ENCODE measurements at regions not wholly inside any gene's neighbourhood (a gene's known extent, or its start where the extent isn't known, plus 50 kb on each side); places are given as distances from the start of the nearest gene placed in this dataset.

DNA sequence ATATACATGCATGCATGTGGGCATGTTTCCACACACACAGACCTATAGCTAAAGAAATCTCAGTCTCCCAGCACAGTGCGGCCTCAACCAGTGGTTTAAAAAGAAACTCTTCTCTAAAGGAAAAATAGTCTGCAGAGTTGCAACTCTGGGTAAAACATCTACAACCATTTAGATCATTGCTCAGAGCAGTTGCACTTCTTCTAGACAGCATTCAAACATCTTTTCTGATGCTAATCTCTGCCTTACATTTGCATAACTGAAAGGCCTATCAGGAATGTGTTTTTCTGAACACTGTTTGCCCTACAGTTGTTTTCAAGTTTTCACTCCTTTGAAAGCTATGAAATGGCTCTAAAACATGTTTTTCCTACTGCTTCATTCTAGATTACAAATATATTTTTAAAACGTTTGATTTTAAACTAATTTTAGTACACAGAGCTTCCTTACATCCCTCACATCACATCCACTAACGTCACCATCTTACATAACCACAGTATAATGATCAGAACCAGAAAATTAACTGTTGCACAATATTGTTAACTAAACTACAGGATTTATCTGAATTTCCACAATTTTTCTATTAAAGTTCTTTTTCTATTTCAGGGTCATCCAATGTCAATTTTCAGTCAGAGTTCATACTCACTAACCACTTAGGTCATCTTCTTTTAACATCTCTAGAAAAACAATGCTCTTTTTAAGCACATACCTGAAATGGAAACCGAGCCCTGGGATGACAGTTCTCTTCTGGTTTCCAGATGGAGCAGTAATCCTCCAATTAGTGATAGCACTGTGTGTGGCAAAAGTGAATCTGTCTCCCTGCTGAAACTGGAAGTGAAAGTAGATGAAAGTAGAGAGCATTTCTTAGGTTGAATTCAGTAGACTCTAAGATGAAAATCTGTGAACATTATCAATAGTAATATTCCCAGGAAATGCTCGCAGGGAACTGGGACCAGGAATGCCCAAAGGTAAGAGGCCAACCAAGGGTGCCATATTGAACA is 501.6 kb upstream of the GCFC2 start:
- ChIA-PET CTCF (no interaction called here), POLR2A (no interaction called here)
- no peak; the same call in 1 of the 2 replicates for ATAC-seq
- Mint-ChIP-seq H3K9me3 (peaks cover 6% of the 10 kb centered on the region), H3K36me3 (no peaks in the 10 kb centered on the region; the same call in 1 of the 2 replicates), H3K4me1 (peaks cover 25% of the 10 kb centered on the region), H3K4me3 (no peak overlapping the region), H3K27me3 (ENCODE audit: low read depth) (no peaks in the 10 kb centered on the region), H3K27ac (peak overlapping the region; percentile 94)
- no peak for TF ChIP-seq GABPB1 (CRISPR knock-in tag; IDR thresholded peaks at IDR 0.05)
- TF ChIP-seq ZNF423 (CRISPR knock-in tag; IDR thresholded peaks at IDR 0.05): no peak
- TF ChIP-seq TEAD1 (CRISPR knock-in tag; IDR thresholded peaks at IDR 0.05): no peak
- TF ChIP-seq MYBL2 (CRISPR knock-in tag; IDR thresholded peaks at IDR 0.05): no peak
- TF ChIP-seq NR2C2 (CRISPR knock-in tag; IDR thresholded peaks at IDR 0.05): no peak
- TF ChIP-seq CREM (CRISPR knock-in tag; IDR thresholded peaks at IDR 0.05): no peak
- no peak for TF ChIP-seq ZNF232 (CRISPR knock-in tag; IDR thresholded peaks at IDR 0.05)
- TF ChIP-seq NR3C1 (CRISPR knock-in tag; conservative IDR thresholded peaks at IDR 0.05; ENCODE audit: low read depth): no peak
- no peak for TF ChIP-seq SMAD3 (CRISPR knock-in tag; IDR thresholded peaks at IDR 0.05; ENCODE audit: borderline replicate concordance)
- TF ChIP-seq ZBTB21 (CRISPR knock-in tag; IDR thresholded peaks at IDR 0.05; ENCODE audit: borderline replicate concordance): no peak
- TF ChIP-seq ATF1 (CRISPR knock-in tag; IDR thresholded peaks at IDR 0.05): no peak
- TF ChIP-seq, protein P1, sequence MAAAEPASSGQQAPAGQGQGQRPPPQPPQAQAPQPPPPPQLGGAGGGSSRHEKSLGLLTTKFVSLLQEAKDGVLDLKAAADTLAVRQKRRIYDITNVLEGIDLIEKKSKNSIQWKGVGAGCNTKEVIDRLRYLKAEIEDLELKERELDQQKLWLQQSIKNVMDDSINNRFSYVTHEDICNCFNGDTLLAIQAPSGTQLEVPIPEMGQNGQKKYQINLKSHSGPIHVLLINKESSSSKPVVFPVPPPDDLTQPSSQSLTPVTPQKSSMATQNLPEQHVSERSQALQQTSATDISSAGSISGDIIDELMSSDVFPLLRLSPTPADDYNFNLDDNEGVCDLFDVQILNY (CRISPR knock-in tag; IDR thresholded peaks at IDR 0.05): no peak
- no peak for DNase-seq (ENCODE audit: low spot score)

DNA sequence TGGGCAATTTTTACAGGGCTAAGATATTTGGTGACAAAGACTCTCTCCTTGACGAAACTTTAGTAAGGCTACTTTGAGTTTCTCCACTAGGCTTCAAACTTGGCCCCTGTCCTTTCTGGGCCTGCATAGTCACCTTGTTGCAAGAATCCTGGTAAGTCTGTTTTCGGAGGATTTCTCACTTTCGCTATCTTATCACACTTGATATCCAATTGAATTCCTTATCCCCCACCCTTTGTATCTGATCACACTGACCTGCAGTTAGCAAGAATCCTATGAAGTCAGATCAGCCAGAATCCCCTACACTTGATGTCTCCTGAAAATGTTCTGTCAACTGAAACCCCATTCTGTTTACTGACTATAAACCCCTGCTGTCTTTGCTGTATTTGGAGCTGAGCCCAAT is 499.8 kb upstream of the GCFC2 start:
- Mint-ChIP-seq H3K4me1 (peaks cover 25% of the 10 kb centered on the region), H3K9me3 (peaks cover 6% of the 10 kb centered on the region), H3K27ac (no peak overlapping the region), H3K36me3 (no peaks in the 10 kb centered on the region; the same call in 1 of the 2 replicates), H3K4me3 (no peak overlapping the region), H3K27me3 (ENCODE audit: low read depth) (no peaks in the 10 kb centered on the region)
- ATAC-seq: no peak
- DNase-seq (ENCODE audit: low spot score): no peak
- ChIA-PET POLR2A (no interaction called here), CTCF (no interaction called here)
- no peak for TF ChIP-seq ESRRA (CRISPR knock-in tag; IDR thresholded peaks at IDR 0.05; ENCODE audit: borderline replicate concordance)
- TF ChIP-seq, protein P2, sequence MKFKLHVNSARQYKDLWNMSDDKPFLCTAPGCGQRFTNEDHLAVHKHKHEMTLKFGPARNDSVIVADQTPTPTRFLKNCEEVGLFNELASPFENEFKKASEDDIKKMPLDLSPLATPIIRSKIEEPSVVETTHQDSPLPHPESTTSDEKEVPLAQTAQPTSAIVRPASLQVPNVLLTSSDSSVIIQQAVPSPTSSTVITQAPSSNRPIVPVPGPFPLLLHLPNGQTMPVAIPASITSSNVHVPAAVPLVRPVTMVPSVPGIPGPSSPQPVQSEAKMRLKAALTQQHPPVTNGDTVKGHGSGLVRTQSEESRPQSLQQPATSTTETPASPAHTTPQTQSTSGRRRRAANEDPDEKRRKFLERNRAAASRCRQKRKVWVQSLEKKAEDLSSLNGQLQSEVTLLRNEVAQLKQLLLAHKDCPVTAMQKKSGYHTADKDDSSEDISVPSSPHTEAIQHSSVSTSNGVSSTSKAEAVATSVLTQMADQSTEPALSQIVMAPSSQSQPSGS (CRISPR knock-in tag; IDR thresholded peaks at IDR 0.05; ENCODE audit: borderline replicate concordance, low read depth): no peak
- TF ChIP-seq, protein P3, sequence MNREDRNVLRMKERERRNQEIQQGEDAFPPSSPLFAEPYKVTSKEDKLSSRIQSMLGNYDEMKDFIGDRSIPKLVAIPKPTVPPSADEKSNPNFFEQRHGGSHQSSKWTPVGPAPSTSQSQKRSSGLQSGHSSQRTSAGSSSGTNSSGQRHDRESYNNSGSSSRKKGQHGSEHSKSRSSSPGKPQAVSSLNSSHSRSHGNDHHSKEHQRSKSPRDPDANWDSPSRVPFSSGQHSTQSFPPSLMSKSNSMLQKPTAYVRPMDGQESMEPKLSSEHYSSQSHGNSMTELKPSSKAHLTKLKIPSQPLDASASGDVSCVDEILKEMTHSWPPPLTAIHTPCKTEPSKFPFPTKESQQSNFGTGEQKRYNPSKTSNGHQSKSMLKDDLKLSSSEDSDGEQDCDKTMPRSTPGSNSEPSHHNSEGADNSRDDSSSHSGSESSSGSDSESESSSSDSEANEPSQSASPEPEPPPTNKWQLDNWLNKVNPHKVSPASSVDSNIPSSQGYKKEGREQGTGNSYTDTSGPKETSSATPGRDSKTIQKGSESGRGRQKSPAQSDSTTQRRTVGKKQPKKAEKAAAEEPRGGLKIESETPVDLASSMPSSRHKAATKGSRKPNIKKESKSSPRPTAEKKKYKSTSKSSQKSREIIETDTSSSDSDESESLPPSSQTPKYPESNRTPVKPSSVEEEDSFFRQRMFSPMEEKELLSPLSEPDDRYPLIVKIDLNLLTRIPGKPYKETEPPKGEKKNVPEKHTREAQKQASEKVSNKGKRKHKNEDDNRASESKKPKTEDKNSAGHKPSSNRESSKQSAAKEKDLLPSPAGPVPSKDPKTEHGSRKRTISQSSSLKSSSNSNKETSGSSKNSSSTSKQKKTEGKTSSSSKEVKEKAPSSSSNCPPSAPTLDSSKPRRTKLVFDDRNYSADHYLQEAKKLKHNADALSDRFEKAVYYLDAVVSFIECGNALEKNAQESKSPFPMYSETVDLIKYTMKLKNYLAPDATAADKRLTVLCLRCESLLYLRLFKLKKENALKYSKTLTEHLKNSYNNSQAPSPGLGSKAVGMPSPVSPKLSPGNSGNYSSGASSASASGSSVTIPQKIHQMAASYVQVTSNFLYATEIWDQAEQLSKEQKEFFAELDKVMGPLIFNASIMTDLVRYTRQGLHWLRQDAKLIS (CRISPR knock-in tag; IDR thresholded peaks at IDR 0.05; ENCODE audit: borderline replicate concordance): no peak
- no peak for TF ChIP-seq FOXK1 (CRISPR knock-in tag; IDR thresholded peaks at IDR 0.05)
- TF ChIP-seq, protein P4, sequence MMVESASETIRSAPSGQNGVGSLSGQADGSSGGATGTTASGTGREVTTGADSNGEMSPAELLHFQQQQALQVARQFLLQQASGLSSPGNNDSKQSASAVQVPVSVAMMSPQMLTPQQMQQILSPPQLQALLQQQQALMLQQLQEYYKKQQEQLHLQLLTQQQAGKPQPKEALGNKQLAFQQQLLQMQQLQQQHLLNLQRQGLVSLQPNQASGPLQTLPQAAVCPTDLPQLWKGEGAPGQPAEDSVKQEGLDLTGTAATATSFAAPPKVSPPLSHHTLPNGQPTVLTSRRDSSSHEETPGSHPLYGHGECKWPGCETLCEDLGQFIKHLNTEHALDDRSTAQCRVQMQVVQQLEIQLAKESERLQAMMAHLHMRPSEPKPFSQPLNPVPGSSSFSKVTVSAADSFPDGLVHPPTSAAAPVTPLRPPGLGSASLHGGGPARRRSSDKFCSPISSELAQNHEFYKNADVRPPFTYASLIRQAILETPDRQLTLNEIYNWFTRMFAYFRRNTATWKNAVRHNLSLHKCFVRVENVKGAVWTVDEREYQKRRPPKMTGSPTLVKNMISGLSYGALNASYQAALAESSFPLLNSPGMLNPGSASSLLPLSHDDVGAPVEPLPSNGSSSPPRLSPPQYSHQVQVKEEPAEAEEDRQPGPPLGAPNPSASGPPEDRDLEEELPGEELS (CRISPR knock-in tag; IDR thresholded peaks at IDR 0.05): no peak
- TF ChIP-seq ZNF671 (CRISPR knock-in tag; IDR thresholded peaks at IDR 0.05): no peak
- TF ChIP-seq, protein P5, sequence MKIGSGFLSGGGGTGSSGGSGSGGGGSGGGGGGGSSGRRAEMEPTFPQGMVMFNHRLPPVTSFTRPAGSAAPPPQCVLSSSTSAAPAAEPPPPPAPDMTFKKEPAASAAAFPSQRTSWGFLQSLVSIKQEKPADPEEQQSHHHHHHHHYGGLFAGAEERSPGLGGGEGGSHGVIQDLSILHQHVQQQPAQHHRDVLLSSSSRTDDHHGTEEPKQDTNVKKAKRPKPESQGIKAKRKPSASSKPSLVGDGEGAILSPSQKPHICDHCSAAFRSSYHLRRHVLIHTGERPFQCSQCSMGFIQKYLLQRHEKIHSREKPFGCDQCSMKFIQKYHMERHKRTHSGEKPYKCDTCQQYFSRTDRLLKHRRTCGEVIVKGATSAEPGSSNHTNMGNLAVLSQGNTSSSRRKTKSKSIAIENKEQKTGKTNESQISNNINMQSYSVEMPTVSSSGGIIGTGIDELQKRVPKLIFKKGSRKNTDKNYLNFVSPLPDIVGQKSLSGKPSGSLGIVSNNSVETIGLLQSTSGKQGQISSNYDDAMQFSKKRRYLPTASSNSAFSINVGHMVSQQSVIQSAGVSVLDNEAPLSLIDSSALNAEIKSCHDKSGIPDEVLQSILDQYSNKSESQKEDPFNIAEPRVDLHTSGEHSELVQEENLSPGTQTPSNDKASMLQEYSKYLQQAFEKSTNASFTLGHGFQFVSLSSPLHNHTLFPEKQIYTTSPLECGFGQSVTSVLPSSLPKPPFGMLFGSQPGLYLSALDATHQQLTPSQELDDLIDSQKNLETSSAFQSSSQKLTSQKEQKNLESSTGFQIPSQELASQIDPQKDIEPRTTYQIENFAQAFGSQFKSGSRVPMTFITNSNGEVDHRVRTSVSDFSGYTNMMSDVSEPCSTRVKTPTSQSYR (CRISPR knock-in tag; IDR thresholded peaks at IDR 0.05): no peak
- no peak for TF ChIP-seq HMGA2 (CRISPR knock-in tag; IDR thresholded peaks at IDR 0.05)
- TF ChIP-seq NR1H2 (CRISPR knock-in tag; IDR thresholded peaks at IDR 0.05): no peak
- TF ChIP-seq, protein P6, sequence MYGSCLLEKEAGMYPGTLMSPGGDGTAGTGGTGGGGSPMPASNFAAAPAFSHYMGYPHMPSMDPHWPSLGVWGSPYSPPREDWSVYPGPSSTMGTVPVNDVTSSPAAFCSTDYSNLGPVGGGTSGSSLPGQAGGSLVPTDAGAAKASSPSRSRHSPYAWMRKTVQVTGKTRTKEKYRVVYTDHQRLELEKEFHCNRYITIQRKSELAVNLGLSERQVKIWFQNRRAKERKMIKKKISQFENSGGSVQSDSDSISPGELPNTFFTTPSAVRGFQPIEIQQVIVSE (CRISPR knock-in tag; IDR thresholded peaks at IDR 0.05; ENCODE audit: borderline replicate concordance): no peak
